ENCODE measurements at regions not wholly inside any gene's neighbourhood (a gene's known extent, or its start where the extent isn't known, plus 50 kb on each side); places are given as distances from the start of the nearest gene placed in this dataset.

DNA sequence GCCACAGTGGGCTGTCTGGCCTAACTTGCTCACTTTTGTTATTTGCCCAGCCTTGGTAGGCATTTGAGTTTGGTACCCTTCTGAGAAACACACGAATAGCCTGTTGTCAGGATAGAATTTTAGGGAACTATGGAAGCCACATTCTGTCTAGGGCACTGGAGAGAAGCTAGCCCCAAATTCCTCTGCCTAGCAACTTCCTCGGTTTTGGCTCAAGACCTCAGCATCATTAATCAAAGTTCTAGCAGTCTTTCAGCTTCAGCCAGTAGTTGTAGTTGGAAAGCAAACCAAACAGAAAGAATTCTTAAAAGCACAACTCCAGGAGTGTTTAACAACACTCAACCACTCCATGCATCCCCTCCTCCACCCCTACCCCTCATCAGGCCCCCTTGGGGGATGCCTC, 572.1 kb upstream of the PSMD7 start:
- no peaks in the 10 kb centered on the region for H3K27me3 ChIP-seq (ENCODE audit: control insufficient read depth, low read length)
- no peaks in the 10 kb centered on the region for H3K79me2 ChIP-seq (ENCODE audit: control insufficient read depth, low read length)
- H3K36me3 ChIP-seq (ENCODE audit: control insufficient read depth, low read length), result no peaks in the 10 kb centered on the region
- no peak overlapping the region for H3K27ac ChIP-seq (ENCODE audit: low read depth, low read length)
- no peaks in the 10 kb centered on the region for H3K9me3 ChIP-seq (ENCODE audit: control insufficient read depth, insufficient read depth, low read length)
- H4K20me1 ChIP-seq (ENCODE audit: control insufficient read depth, insufficient read depth, low read depth, low read length), result no peaks in the 10 kb centered on the region
- TF ChIP-seq CTCF (IDR thresholded peaks at IDR 0.05; ENCODE audit: low read depth, low read length, poor library complexity, severe bottlenecking) (no peak), EZH2phosphoT487 (IDR thresholded peaks at IDR 0.05; ENCODE audit: borderline replicate concordance, low read length) (no peak)
- H3K4me1 ChIP-seq (ENCODE audit: control insufficient read depth, low read length), result no peaks in the 10 kb centered on the region
- no peak overlapping the region for H3K4me3 ChIP-seq (ENCODE audit: low read length)
- H3K9me2 ChIP-seq (replicated peaks; ENCODE audit: control insufficient read depth, low read length), result no peaks in the 10 kb centered on the region
- H3F3A ChIP-seq (ENCODE audit: control insufficient read depth, insufficient read depth), result no peaks in the 10 kb centered on the region
- no peak overlapping the region for H3K4me2 ChIP-seq (ENCODE audit: low read length)

- H3K9me3 ChIP-seq (ENCODE audit: control insufficient read depth, insufficient read depth, low read length), result no peaks in the 10 kb centered on the region
- H3K4me3 ChIP-seq (ENCODE audit: low read length), result no peak overlapping the region
- H3K36me3 ChIP-seq (ENCODE audit: control insufficient read depth, low read length), result no peaks in the 10 kb centered on the region
- H3K27me3 ChIP-seq (ENCODE audit: control insufficient read depth, low read length), result no peaks in the 10 kb centered on the region
- H3K27ac ChIP-seq (ENCODE audit: low read depth, low read length), result no peak overlapping the region
- H3K4me1 ChIP-seq (ENCODE audit: control insufficient read depth, low read length), result no peaks in the 10 kb centered on the region
- H3F3A ChIP-seq (ENCODE audit: control insufficient read depth, insufficient read depth), result no peaks in the 10 kb centered on the region
- H3K9me2 ChIP-seq (replicated peaks; ENCODE audit: control insufficient read depth, low read length), result no peaks in the 10 kb centered on the region
- TF ChIP-seq CTCF (IDR thresholded peaks at IDR 0.05; ENCODE audit: low read depth, low read length, poor library complexity, severe bottlenecking) (no peak), EZH2phosphoT487 (IDR thresholded peaks at IDR 0.05; ENCODE audit: borderline replicate concordance, low read length) (no peak)
- no peaks in the 10 kb centered on the region for H4K20me1 ChIP-seq (ENCODE audit: control insufficient read depth, insufficient read depth, low read depth, low read length)
- H3K79me2 ChIP-seq (ENCODE audit: control insufficient read depth, low read length), result no peaks in the 10 kb centered on the region
- H3K4me2 ChIP-seq (ENCODE audit: low read length), result no peak overlapping the region
These were observed 579.2 kb upstream of the PSMD7 start for GRCh38 chr16:73717266-73717974.

GRCh38 chr16:73714976-73715375, 581.6 kb upstream of the PSMD7 start:
- no peak overlapping the region for H3K4me2 ChIP-seq (ENCODE audit: low read length)
- H4K20me1 ChIP-seq (ENCODE audit: control insufficient read depth, insufficient read depth, low read depth, low read length), result no peaks in the 10 kb centered on the region
- no peaks in the 10 kb centered on the region for H3K4me1 ChIP-seq (ENCODE audit: control insufficient read depth, low read length)
- TF ChIP-seq CTCF (IDR thresholded peaks at IDR 0.05; ENCODE audit: low read depth, low read length, poor library complexity, severe bottlenecking) (no peak), EZH2phosphoT487 (IDR thresholded peaks at IDR 0.05; ENCODE audit: borderline replicate concordance, low read length) (no peak)
- no peaks in the 10 kb centered on the region for H3K27me3 ChIP-seq (ENCODE audit: control insufficient read depth, low read length)
- H3K27ac ChIP-seq (ENCODE audit: low read depth, low read length), result no peak overlapping the region
- H3K4me3 ChIP-seq (ENCODE audit: low read length), result no peak overlapping the region
- no peaks in the 10 kb centered on the region for H3K36me3 ChIP-seq (ENCODE audit: control insufficient read depth, low read length)
- no peaks in the 10 kb centered on the region for H3F3A ChIP-seq (ENCODE audit: control insufficient read depth, insufficient read depth)
- no peaks in the 10 kb centered on the region for H3K79me2 ChIP-seq (ENCODE audit: control insufficient read depth, low read length)
- H3K9me2 ChIP-seq (replicated peaks; ENCODE audit: control insufficient read depth, low read length), result no peaks in the 10 kb centered on the region
- H3K9me3 ChIP-seq (ENCODE audit: control insufficient read depth, insufficient read depth, low read length), result no peaks in the 10 kb centered on the region

Measured in DOHH2 (cell line).